NCI-H128 (cell line): ENCODE measurements at regions not wholly inside any gene's neighbourhood (a gene's known extent, or its start where the extent isn't known, plus 50 kb on each side); places are given as distances from the start of the nearest gene placed in this dataset.
"Not testable (repeated sequence)": the region's sequence is repeated elsewhere in the genome, so short reads cannot be mapped to it uniquely, and the experiment has no call there.

ENCODE experiments used
- DNase-seq: peaks from one replicate; lab custom pipeline; 2025; ENCODE audit not compliant: unreplicated experiment; lab: John Stamatoyannopoulos, UW

DNA sequence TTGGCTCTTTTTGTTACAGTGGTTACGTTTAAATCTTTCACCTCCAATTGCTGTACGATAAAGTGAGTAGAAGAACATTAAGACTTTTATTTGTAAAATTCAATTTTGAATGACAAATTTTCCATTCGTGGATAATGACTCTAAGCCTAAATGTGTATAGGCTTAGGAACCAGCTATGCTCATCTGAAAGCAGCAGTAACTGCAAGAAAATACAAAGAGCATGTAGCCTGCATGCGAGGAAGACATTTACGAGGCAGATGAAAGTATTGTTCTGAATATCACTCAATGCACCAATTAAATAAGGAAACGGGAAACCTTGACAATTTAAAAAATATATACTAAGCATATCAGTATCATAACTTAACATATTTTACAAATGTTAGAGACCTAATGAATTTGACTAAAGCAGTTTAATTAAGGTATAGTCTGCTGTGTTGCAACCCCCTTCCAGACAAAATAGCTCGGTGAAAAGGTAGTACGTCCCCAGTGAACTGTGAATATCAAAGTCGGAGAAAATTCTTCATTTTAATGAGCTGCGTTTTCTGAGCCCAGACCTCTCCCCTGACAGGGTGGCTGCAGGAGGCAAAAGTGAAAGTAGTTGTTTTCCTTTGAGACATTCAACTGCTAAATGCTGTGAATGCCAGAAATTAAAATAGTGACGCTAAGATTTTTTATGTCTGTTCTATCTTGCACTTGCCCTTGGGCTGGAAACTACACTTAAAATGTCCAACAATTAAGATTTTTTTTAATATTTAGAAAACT lies 1236.5 kb upstream of the TENM3 start:
- no peak for DNase-seq

GRCh38 chr4:181007751-181008150 lies 1235.5 kb upstream of the TENM3 start:
- DNase-seq, result no peak

GRCh38 chr4:181008164-181008563 lies 1235.0 kb upstream of the TENM3 start:
- DNase-seq, result no peak

- DNase-seq, result no peak
Measured at GRCh38 chr4:181013162-181013561, 1230.0 kb upstream of the TENM3 start.

DNA sequence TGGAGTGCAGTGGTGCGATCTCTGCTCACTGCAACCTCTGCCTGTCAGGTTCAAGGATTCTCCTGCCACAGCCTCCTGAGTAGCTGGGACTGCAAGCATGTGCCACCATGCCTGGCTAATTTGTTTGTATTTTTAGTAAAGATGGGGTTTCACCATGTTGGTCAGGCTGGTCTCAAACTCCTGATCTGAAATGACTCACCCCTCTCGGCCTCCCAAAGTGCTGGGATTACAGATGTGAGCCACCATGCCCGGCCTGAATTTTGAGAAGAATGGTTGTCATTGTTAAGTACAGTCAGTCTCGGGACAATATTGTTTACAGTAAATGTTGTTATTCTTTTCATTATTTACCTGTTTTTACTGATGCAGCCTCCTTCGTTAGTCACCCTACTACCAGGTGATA lies 1226.2 kb upstream of the TENM3 start:
- DNase-seq, result no peak

GRCh38 chr4:181018472-181018871 lies 1224.7 kb upstream of the TENM3 start:
- no peak for DNase-seq

- DNase-seq, result no peak
Measured at GRCh38 chr4:181018913-181019312, 1224.3 kb upstream of the TENM3 start.

DNA sequence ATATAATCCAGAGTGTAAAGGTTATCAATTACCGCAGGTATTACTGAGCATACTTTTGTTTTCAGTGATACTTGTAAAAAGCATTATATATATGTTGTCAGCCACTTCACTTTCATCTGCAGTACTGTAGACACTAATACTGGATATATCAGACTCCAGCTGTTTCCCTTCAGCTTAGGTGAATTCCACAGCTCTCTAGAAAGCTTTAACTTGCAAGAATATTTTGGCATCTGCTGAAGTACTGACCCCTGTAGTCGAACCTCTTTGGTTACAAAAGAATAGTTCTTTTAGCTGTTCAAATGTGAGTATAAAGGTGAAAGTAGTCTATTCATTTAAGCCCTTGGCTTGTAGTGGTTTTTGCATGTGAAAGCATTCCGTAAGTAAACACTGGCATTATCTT lies 1222.7 kb upstream of the TENM3 start:
- DNase-seq, result no peak

DNA sequence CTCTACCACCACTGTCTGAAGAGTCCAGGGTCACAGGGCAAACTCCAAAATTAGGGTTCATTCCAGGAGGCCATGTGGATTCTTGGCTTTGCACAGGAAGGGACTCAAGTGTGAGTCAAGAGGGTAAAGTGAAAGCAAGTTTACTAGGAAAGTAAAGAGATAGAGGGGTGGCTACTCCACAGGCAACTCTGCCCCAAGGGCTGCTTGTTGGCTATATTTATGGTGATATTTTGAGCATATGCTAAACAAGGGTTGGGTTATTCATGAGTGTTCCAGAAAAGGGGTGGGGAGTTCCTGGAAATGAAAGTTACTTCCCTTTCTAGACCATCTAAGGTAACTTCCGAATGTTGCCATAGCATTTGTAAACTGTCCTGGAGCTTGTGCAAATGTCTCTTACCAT lies 1222.0 kb upstream of the TENM3 start:
- no peak for DNase-seq

- not testable (repeated sequence) for DNase-seq
Measured at GRCh38 chr4:181030135-181030921, 1212.9 kb upstream of the TENM3 start.

DNA sequence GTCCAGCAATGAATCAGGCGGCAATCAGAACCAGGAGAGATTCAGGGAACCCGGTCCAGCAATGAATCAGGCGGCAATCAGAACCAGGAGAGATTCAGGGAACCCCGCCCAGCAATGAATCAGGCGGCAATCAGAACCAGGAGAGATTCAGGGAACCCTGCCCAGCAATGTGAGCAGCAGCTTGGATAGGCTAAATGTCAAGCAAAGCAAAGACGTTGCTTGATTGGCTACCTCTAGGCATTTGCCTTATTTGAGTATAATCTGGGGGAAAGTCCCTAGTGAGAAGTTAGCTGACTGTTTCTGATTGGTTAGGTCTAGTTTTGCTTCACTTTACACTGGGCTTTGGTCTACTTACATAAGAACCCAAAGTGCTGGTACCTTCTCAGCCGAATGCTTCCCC lies 1212.2 kb upstream of the TENM3 start:
- DNase-seq, result no peak

GRCh38 chr4:181043486-181043885 lies 1199.7 kb upstream of the TENM3 start:
- DNase-seq, result no peak

GRCh38 chr4:181046809-181047208 lies 1196.4 kb upstream of the TENM3 start:
- DNase-seq, result no peak

GRCh38 chr4:181051931-181052330 lies 1191.3 kb upstream of the TENM3 start:
- no peak for DNase-seq

- no peak for DNase-seq
Measured at GRCh38 chr4:181061787-181062186, 1181.4 kb upstream of the TENM3 start.

- no peak for DNase-seq
Measured at GRCh38 chr4:181063212-181063611, 1180.0 kb upstream of the TENM3 start.

DNA sequence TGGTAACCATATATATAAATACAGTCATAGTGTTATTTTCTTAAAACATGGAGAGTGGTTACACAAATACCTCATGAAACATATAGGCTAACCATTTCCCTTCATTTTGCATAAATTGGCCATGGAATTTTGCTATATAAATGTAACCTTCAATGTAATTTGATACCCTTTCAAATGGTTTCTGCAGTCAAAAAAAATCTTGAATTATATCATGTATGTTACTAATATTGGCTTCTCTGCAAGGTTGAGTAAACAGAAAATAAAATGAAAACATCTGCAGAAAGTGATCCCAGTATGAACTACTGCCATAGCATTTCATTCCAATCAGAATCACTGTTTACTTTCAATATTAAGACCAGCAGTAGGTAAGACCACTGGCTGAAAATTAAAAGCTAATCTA lies 1165.9 kb upstream of the TENM3 start:
- no peak for DNase-seq

GRCh38 chr4:181078196-181078595 lies 1165.0 kb upstream of the TENM3 start:
- DNase-seq, result no peak

DNA sequence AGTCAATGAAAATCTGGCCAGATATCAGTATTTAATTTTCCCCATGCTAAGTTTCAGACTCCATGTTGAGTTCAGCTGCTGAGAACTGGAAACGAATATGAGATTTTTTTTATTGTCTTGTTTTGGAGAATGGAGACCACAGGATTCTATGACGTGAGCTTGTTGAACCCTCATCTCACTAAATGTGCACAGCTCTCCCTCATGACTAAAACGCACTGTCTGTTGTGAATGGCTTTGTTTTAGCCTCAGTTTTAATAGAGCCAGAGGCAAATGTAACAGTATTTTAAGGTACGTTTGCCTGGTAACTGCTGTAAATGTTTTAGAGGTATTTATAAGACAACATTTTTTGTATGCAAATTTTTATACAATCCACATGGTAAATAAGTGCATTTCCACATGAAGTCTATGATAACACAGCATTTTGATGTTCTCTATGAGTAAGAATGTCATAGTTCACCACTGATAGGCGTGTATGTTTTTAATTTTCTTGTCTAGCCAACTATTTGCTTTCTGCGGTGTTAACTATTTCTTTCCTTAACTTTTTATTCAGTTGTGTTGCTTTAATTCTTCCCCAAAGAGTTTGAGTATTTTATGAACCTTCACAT lies 1159.3 kb upstream of the TENM3 start:
- no peak for DNase-seq

DNA sequence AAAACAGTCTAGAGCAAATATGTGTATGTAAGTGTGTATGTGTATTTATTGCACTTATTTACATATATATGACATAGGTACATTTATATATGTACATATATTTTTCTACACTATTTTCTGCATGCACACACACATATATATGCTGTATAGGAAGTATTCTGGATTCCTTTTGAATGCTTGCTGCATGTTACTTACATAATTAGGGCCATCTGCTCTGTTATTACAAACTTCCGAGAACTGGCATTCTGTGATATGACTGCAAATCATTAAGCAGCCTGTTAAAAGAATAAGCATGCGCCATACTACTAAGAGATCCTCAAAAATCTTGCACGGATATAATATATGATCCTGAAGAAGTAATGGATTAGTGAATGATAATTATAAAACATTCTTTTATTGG lies 1157.6 kb upstream of the TENM3 start:
- no peak for DNase-seq

DNA sequence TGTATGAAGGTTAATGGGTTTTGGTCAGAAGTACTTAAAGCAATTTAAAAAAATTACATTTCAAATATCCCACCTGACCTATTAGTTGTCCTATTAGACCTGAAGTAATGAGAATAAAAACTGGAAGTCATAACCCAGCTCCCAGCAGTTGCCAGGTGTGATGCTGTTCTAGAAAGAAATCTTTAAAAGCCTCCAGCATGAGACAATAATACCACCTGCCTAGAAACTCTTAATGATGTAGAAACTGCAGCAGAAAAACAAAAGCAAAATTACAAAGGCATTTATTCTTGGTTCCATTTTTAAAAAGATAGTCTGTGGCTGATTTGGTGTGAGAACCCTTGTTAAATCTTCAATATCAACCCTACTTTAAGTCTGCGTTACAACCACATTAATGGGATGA lies 1137.7 kb upstream of the TENM3 start:
- DNase-seq, result no peak

GRCh38 chr4:181106398-181106797 lies 1136.8 kb upstream of the TENM3 start:
- DNase-seq, result no peak
